OCI-LY7 (cell line): ENCODE measurements at regions not wholly inside any gene's neighbourhood (a gene's known extent, or its start where the extent isn't known, plus 50 kb on each side); places are given as distances from the start of the nearest gene placed in this dataset.
A peak's percentile ranks its signal among the peaks of the same experiment; 100 is the strongest.

Experiments
- BruUV-seq: library from RNA; stranded (reverse); fragments of 400-500 nt; replicated peaks from 2 replicates; lab custom pipeline; 2021; lab: Mats Ljungman, UMichigan
- CTCF ChIA-PET: fragments of 300-600 bp; sonication (Branson Sonifier 250); formaldehyde crosslinking; loops from one replicate; lab custom pipeline; 2022; ENCODE audit warnings: antibody characterized with exemption; ENCODE audit not compliant: unreplicated experiment; lab: Charles Lee
- POLR2A ChIA-PET: fragments of 300-600 bp; sonication (Branson Sonifier 250); formaldehyde crosslinking; loops from one replicate; lab custom pipeline; 2022; ENCODE audit warnings: antibody characterized with exemption; lab: Charles Lee
- DNase-seq: peaks from one replicate; pipeline ENCODE4 v3.0.0-alpha.2; 2015; ENCODE audit warnings: low spot score
- H2AFZ ChIP-seq: fragments of 200-600 bp; sonication (generic), shearing (Covaris generic); 2 replicates; pipeline ENCODE4 v1.6.1; 2014; ENCODE audit warnings: mild to moderate bottlenecking, antibody characterized with exemption, low read length, moderate library complexity
- H3K27ac ChIP-seq: fragments of 200-600 bp; sonication (generic); 2 replicates; pipeline ENCODE4 v1.5.1; 2014; ENCODE audit warnings: mixed run types, low read depth, mild to moderate bottlenecking, moderate library complexity, low read length, inconsistent platforms; ENCODE audit not compliant: poor library complexity, severe bottlenecking
- H3K36me3 ChIP-seq: fragments of 200-600 bp; sonication (generic); 2 replicates; pipeline ENCODE4 v1.6.1; 2014; ENCODE audit warnings: mild to moderate bottlenecking, antibody characterized with exemption, low read length, moderate library complexity, mixed read lengths; ENCODE audit not compliant: insufficient read depth
- H3K4me1 ChIP-seq: fragments of 200-600 bp; sonication (generic); 2 replicates; pipeline ENCODE4 v1.5.1; 2014; ENCODE audit warnings: mild to moderate bottlenecking, low read length; ENCODE audit not compliant: insufficient read depth, poor library complexity, severe bottlenecking
- H3K4me2 ChIP-seq: fragments of 200-600 bp; sonication (generic); 2 replicates; pipeline ENCODE4 v1.6.1; 2014; ENCODE audit warnings: mild to moderate bottlenecking, low read length
- H3K4me3 ChIP-seq: fragments of 200-600 bp; sonication (generic); 2 replicates; pipeline ENCODE4 v1.5.1; 2014; ENCODE audit warnings: mild to moderate bottlenecking, low read depth, low read length; ENCODE audit not compliant: poor library complexity, severe bottlenecking
- H3K79me2 ChIP-seq: fragments of 200-600 bp; sonication (generic); 2 replicates; pipeline ENCODE4 v1.6.1; 2016; ENCODE audit warnings: low read depth, mild to moderate bottlenecking, low read length, moderate library complexity, mixed read lengths; ENCODE audit not compliant: insufficient read depth
- H3K9me2 ChIP-seq: fragments of 200-600 bp; sonication (generic); 2 replicates; pipeline ENCODE4 v1.6.1; 2016; ENCODE audit warnings: mild to moderate bottlenecking, low read length, mixed read lengths; ENCODE audit not compliant: insufficient read depth
- H3K9me3 ChIP-seq: fragments of 200-600 bp; sonication (generic); 2 replicates; pipeline ENCODE4 v1.6.1; 2014; ENCODE audit warnings: mild to moderate bottlenecking, mixed run types, low read length, mixed read lengths
- H4K20me1 ChIP-seq: fragments of 200-600 bp; sonication (generic); 2 replicates; pipeline ENCODE4 v1.6.1; 2014; ENCODE audit warnings: mild to moderate bottlenecking, antibody characterized with exemption, low read length, moderate library complexity, mixed read lengths; ENCODE audit not compliant: insufficient read depth
- CTCF ChIP-seq: fragments of 200-600 bp; sonication (generic); conservative IDR thresholded peaks from 2 replicates; pipeline ENCODE4 v1.5.1; 2014; ENCODE audit warnings: mild to moderate bottlenecking, antibody characterized with exemption, low read length, moderate library complexity, mixed read lengths
- EZH2phosphoT487 ChIP-seq: fragments of 200-600 bp; sonication (generic); IDR thresholded peaks from 2 replicates; pipeline ENCODE4 v1.6.1; 2018; ENCODE audit warnings: low read depth, borderline replicate concordance, mild to moderate bottlenecking, mixed run types, antibody characterized with exemption, low read length, moderate library complexity, mixed read lengths
- intact Hi-C: fragments of 100-400 bp; cut with micrococcal nuclease; formaldehyde crosslinking; loops from one replicate; pipeline ENCODE4 v1.10.0; 2022; ENCODE audit not compliant: unreplicated experiment

GRCh38 chrX:65598559-65599147, 64.1 kb upstream of the LAS1L start:
- Histone ChIP-seq H3K9me3 (no peaks in the 10 kb centered on the region), H3K27ac (no peak overlapping the region), H3K36me3 (no peaks in the 10 kb centered on the region), H3K4me3 (no peak overlapping the region), H3K4me2 (peak overlapping the region; percentile 23; the same call in 1 of the 2 replicates), H3K79me2 (no peaks in the 10 kb centered on the region), H4K20me1 (no peaks in the 10 kb centered on the region), H3K9me2 (no peaks in the 10 kb centered on the region), H2AFZ (peak overlapping the region; percentile 64; the same call in 1 of the 2 replicates), H3K4me1 (peaks cover 15% of the 10 kb centered on the region)
- ChIA-PET CTCF (no interaction called here), POLR2A (no interaction called here)
- DNase-seq: no peak
- TF ChIP-seq EZH2phosphoT487 (no peak), CTCF (no peak)
- intact Hi-C loops: loop anchor here (5.0 kb wide), 2 partner anchors 69 to 389 kb away; partner anchors contain the start of gene MSN
- BruUV-seq: no TSS peak

- no peak overlapping the region for H3K27ac ChIP-seq
- no peaks in the 10 kb centered on the region for H4K20me1 ChIP-seq
- CTCF ChIA-PET: interaction anchor here (0.6 to 0.8 kb wide), 3 partner anchors 68 to 391 kb away, joined by 3 to 4 read pairs (median 3); no protein-coding TSS in a partner anchor
- H3K4me1 ChIP-seq: peaks cover 10% of the 10 kb centered on the region
- POLR2A ChIA-PET: interaction anchor here (0.6 to 1.6 kb wide), 4 partner anchors 30 to 461 kb away, joined by 3 to 4 read pairs (median 3); no protein-coding TSS in a partner anchor
- H3K4me3 ChIP-seq: no peak overlapping the region
- H3K9me2 ChIP-seq: no peaks in the 10 kb centered on the region
- no peak for DNase-seq
- no peaks in the 10 kb centered on the region for H3K36me3 ChIP-seq
- H3K79me2 ChIP-seq: no peaks in the 10 kb centered on the region
- peak overlapping the region; percentile 86; the same call in 1 of the 2 replicates for H2AFZ ChIP-seq
- intact Hi-C loops: loop anchor here (5.0 kb wide), 2 partner anchors 71 to 391 kb away; partner anchors contain the start of gene MSN
- no TSS peak for BruUV-seq
- no peaks in the 10 kb centered on the region for H3K9me3 ChIP-seq
- TF ChIP-seq EZH2phosphoT487 (no peak), CTCF (no peak)
- peak overlapping the region; percentile 49; the same call in 1 of the 2 replicates for H3K4me2 ChIP-seq
These were observed 61.9 kb upstream of the LAS1L start for GRCh38 chrX:65596270-65597034.
